ENCODE measurements at regions not wholly inside any gene's neighbourhood (a gene's known extent, or its start where the extent isn't known, plus 50 kb on each side); places are given as distances from the start of the nearest gene placed in this dataset.

DNA sequence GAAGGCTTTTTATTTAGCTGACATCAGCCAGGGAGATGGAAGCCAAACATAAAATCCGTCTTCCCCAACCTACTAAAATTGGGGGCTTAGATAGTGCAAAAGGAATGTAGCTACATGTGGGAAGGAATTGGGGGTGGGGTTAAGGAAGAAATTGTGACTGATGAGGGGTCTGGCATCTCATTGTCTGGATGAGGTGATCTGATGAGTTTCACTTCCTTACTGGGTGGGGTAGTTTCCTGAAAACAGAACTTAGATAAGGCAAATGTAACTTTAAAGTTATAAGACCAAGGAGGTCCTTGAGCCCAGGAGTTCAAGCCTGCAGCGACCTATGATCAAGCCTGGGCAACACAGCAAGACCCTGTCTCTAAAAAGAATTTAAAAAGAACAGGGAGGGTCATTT, 105.5 kb upstream of the NEIL3 start:
- WGBS, 4 donors: 39 to 45% (median 42%) methylated on average over 2 of the region's 2 CpGs

DNA sequence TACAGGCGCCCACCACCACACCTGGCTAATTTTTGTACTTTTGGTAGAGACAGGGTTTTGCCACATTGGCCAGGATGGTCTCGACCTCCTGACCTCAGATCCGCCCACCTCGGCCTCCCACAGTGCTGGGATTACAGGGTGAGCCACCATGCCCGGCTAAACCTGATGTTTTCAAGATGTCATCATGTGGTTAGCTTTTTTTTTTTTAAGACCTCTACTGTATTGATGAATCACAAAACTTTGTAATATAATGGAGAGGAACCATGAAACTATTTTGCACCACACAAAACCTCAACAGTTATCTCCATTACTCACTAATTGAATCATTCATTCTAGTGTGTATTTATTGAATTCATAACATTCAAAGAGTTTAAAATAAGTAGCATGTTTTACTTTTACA, 94.7 kb upstream of the NEIL3 start:
- H3K9me3 ChIP-seq: no peaks in the 10 kb centered on the region
- no peak for TF ChIP-seq POLR2A (IDR thresholded peaks at IDR 0.05)
- TF ChIP-seq, protein P1, sequence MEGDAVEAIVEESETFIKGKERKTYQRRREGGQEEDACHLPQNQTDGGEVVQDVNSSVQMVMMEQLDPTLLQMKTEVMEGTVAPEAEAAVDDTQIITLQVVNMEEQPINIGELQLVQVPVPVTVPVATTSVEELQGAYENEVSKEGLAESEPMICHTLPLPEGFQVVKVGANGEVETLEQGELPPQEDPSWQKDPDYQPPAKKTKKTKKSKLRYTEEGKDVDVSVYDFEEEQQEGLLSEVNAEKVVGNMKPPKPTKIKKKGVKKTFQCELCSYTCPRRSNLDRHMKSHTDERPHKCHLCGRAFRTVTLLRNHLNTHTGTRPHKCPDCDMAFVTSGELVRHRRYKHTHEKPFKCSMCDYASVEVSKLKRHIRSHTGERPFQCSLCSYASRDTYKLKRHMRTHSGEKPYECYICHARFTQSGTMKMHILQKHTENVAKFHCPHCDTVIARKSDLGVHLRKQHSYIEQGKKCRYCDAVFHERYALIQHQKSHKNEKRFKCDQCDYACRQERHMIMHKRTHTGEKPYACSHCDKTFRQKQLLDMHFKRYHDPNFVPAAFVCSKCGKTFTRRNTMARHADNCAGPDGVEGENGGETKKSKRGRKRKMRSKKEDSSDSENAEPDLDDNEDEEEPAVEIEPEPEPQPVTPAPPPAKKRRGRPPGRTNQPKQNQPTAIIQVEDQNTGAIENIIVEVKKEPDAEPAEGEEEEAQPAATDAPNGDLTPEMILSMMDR (IDR thresholded peaks at IDR 0.05): no peak
- no peak overlapping the region for H3K27ac ChIP-seq
- H3K36me3 ChIP-seq: no peaks in the 10 kb centered on the region
- no peaks in the 10 kb centered on the region for H3K27me3 ChIP-seq
- ATAC-seq (no peak), DNase-seq (no peak)
- no peaks in the 10 kb centered on the region for H3K4me1 ChIP-seq
- 88 to 92% (median 89%) methylated on average over 5 of the region's 5 CpGs for WGBS, 4 donors
- no peak overlapping the region for H3K4me3 ChIP-seq
- intact Hi-C loops (cut with DNase I): no loop called here

More for the DNA sequence above, 105.5 kb upstream of the NEIL3 start:
- peaks cover 0 to 23% (median 5%) of the 10 kb centered on the region in 12 donors for H3K9me3 ChIP-seq
- no peaks in the 10 kb centered on the region for H3K27me3 ChIP-seq
- no peaks in the 10 kb centered on the region for H3K4me1 ChIP-seq
- no peak for ATAC-seq
- TF ChIP-seq, protein P1 (IDR thresholded peaks at IDR 0.05): no peak
- TF ChIP-seq POLR2A (IDR thresholded peaks at IDR 0.05): no peak
- no peak overlapping the region for H3K27ac ChIP-seq
- no peak for DNase-seq
- H3K36me3 ChIP-seq: no peaks in the 10 kb centered on the region
- no peak overlapping the region for H3K4me3 ChIP-seq
- intact Hi-C loops (cut with DNase I): no loop called here

DNA sequence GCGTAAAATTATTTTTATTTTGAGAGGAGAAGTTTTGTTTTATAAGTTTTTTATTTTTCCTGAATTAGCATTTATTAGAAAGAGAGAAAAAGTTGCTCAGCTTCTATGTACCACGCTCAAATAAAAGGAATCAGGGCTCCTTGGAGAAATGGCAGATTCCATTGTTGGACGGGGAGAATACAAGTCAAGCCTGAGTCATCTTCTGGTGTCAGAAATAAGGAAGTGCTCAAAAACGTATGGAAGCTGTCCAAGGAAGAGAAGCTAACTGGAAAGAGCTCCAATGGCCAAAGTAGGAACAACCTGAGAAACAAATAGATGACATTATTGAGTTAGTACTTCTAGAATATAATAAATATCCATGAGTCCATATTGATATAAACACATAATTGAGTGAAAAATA, 89.3 kb upstream of the NEIL3 start:
- ATAC-seq (no peak), DNase-seq (no peak)
- TF ChIP-seq, protein P1 (IDR thresholded peaks at IDR 0.05): no peak
- TF ChIP-seq POLR2A (IDR thresholded peaks at IDR 0.05): no peak
- H3K27ac ChIP-seq: no peak overlapping the region
- H3K4me3 ChIP-seq: no peak overlapping the region
- no peaks in the 10 kb centered on the region for H3K4me1 ChIP-seq
- no peaks in the 10 kb centered on the region for H3K36me3 ChIP-seq
- WGBS, 4 donors: 44 to 69% (median 62%) methylated on average over 4 of the region's 4 CpGs
- no peaks in the 10 kb centered on the region for H3K9me3 ChIP-seq
- intact Hi-C loops (cut with DNase I): no loop called here
- H3K27me3 ChIP-seq: no peaks in the 10 kb centered on the region

DNA sequence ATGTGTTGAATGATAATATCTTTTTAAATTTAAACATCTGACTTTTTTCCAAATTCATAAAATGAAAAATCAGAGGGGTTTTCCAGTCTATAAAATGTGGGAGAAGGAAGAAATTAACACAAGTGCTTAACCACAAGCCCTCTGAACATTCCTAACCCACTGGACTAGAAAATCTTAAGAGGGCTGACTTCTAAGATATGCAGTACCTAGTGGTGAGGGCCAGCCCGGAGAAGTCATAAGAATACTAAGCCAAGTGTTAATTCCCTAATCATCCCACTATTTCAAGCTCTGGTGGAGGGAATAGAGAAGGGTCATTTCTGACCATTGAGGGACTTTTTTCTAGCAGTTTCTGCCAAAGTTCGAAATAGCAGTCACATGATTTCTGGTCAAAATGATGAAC, 86.9 kb upstream of the NEIL3 start:
- H3K27ac ChIP-seq: no peak overlapping the region
- intact Hi-C loops (cut with DNase I): no loop called here
- WGBS, 4 donors: 56 to 60% (median 58%) methylated on average over 2 of the region's 2 CpGs

More for the DNA sequence above, 86.9 kb upstream of the NEIL3 start:
- no peaks in the 10 kb centered on the region for H3K36me3 ChIP-seq
- TF ChIP-seq, protein P1 (IDR thresholded peaks at IDR 0.05): no peak
- TF ChIP-seq POLR2A (IDR thresholded peaks at IDR 0.05): no peak
- DNase-seq (no peak), ATAC-seq (no peak)
- no peaks in the 10 kb centered on the region for H3K4me1 ChIP-seq
- H3K4me3 ChIP-seq: no peak overlapping the region
- no peaks in the 10 kb centered on the region for H3K9me3 ChIP-seq
- H3K27me3 ChIP-seq: no peaks in the 10 kb centered on the region

Measured in heart left ventricle (tissue), 16 donors.